SHP77 (cell line): ENCODE measurements at regions not wholly inside any gene's neighbourhood (a gene's known extent, or its start where the extent isn't known, plus 50 kb on each side); places are given as distances from the start of the nearest gene placed in this dataset.

Experiments
- DNase-seq, 2 experiments: peaks; one replicate each; lab custom pipeline; 2025; lab: John Stamatoyannopoulos, UW

DNA sequence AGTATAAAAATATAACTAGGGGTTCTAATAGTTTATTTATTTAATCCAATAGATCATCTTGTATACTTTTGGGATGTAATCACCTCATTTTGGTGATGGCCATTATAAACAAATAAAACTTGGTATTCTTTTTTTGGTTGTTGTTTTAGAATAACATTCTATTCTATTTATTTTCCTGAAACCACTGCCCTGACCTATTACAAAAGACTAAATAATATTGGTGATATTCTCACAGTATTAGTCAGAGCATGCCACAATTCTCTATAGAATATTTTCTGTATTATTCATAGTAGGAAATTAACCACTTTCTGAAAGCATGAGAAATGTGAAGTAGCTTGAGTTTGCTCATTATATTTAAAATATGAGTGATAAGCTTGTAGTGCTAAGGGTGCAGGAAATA, 54.1 kb upstream of the LRRC7 start:
- DNase-seq = no peak
